H9 (cell line): ENCODE measurements at regions not wholly inside any gene's neighbourhood (a gene's known extent, or its start where the extent isn't known, plus 50 kb on each side); places are given as distances from the start of the nearest gene placed in this dataset.
"Not testable (repeated sequence)": the region's sequence is repeated elsewhere in the genome, so short reads cannot be mapped to it uniquely, and the experiment has no call there.

ENCODE experiments used
- DNase-seq: peaks from one replicate; pipeline ENCODE4 v3.0.0-alpha.2; 2017
- H2AFZ ChIP-seq: one replicate; pipeline ENCODE4 v1.6.1; 2013; ENCODE audit warnings: mild to moderate bottlenecking, low read length, control low read depth, moderate library complexity
- H2AK5ac ChIP-seq: 2 replicates; pipeline ENCODE4 v1.6.1; 2013; ENCODE audit warnings: low read length, control low read depth, mixed read lengths; ENCODE audit not compliant: insufficient read length
- H2BK120ac ChIP-seq: one replicate; pipeline ENCODE4 v1.6.1; 2013; ENCODE audit warnings: low read depth, mild to moderate bottlenecking, low read length, control low read depth, inconsistent platforms; ENCODE audit not compliant: poor library complexity, severe bottlenecking
- H2BK12ac ChIP-seq: 2 replicates; pipeline ENCODE4 v1.6.1; 2013; ENCODE audit warnings: low read length, control low read depth, mixed read lengths, low read depth; ENCODE audit not compliant: insufficient read length
- H2BK15ac ChIP-seq: 2 replicates; pipeline ENCODE4 v1.6.1; 2013; ENCODE audit warnings: low read depth, low read length, control low read depth
- H2BK20ac ChIP-seq: one replicate; pipeline ENCODE4 v1.6.1; 2013; ENCODE audit warnings: low read depth, mild to moderate bottlenecking, low read length, control low read depth, inconsistent platforms; ENCODE audit not compliant: poor library complexity, severe bottlenecking
- H2BK5ac ChIP-seq: 2 replicates; pipeline ENCODE4 v1.6.1; 2013; ENCODE audit warnings: low read length, control low read depth, mixed read lengths; ENCODE audit not compliant: insufficient read length
- H3K14ac ChIP-seq: 2 replicates; pipeline ENCODE4 v1.6.1; 2013; ENCODE audit warnings: low read length, control low read depth; ENCODE audit not compliant: insufficient read depth
- H3K18ac ChIP-seq: 2 replicates; pipeline ENCODE4 v1.6.1; 2013; ENCODE audit warnings: low read depth, mild to moderate bottlenecking, mixed read lengths, low read length, control low read depth; ENCODE audit not compliant: insufficient read length
- H3K23ac ChIP-seq: 2 replicates; pipeline ENCODE4 v1.6.1; 2013; ENCODE audit warnings: low read length, control low read depth, mixed read lengths, low read depth; ENCODE audit not compliant: insufficient read length
- H3K23me2 ChIP-seq: 2 replicates; pipeline ENCODE4 v1.6.1; 2013; ENCODE audit warnings: low read depth, mild to moderate bottlenecking, mixed read lengths, low read length, control low read depth; ENCODE audit not compliant: insufficient read length, poor library complexity, severe bottlenecking
- H3K27ac ChIP-seq: 2 replicates; pipeline ENCODE4 v1.5.1; 2013; ENCODE audit warnings: low read length, control low read depth, mixed read lengths, low read depth; ENCODE audit not compliant: insufficient read length
- H3K27me3 ChIP-seq: 2 replicates; pipeline ENCODE4 v1.6.1; 2013; ENCODE audit warnings: low read length, control low read depth, inconsistent platforms; ENCODE audit not compliant: insufficient read depth
- H3K4ac ChIP-seq: 2 replicates; pipeline ENCODE4 v1.6.1; 2013; ENCODE audit warnings: low read depth, mild to moderate bottlenecking, control low read depth, inconsistent platforms, low read length, moderate library complexity
- H3K4me1 ChIP-seq: 2 replicates; pipeline ENCODE4 v1.6.1; 2013; ENCODE audit warnings: low read length, control low read depth, inconsistent platforms; ENCODE audit not compliant: insufficient read depth
- H3K4me2 ChIP-seq: 2 replicates; pipeline ENCODE4 v1.6.1; 2013; ENCODE audit warnings: low read length, control low read depth, mixed read lengths; ENCODE audit not compliant: insufficient read length, insufficient read depth
- H3K56ac ChIP-seq: 2 replicates; pipeline ENCODE4 v1.6.1; 2013; ENCODE audit warnings: low read depth, mild to moderate bottlenecking, mixed read lengths, low read length, control low read depth; ENCODE audit not compliant: insufficient read length
- H3K79me1 ChIP-seq: 2 replicates; pipeline ENCODE4 v1.6.1; 2013; ENCODE audit warnings: low read depth, mild to moderate bottlenecking, moderate library complexity, low read length, control low read depth, inconsistent platforms; ENCODE audit not compliant: insufficient read depth, poor library complexity, severe bottlenecking
- H3K79me2 ChIP-seq: 2 replicates; pipeline ENCODE4 v1.6.1; 2013; ENCODE audit warnings: low read length, control low read depth, inconsistent platforms; ENCODE audit not compliant: insufficient read depth
- H3K9ac ChIP-seq: 2 replicates; pipeline ENCODE4 v1.6.1; 2013; ENCODE audit warnings: low read length, control low read depth, mixed read lengths; ENCODE audit not compliant: insufficient read length; ENCODE audit errors: extremely low read depth
- H3K9me3 ChIP-seq: one replicate; pipeline ENCODE4 v1.6.1; 2013; ENCODE audit warnings: low read depth, low read length, inconsistent platforms; ENCODE audit not compliant: control insufficient read depth
- H3T11ph ChIP-seq: one replicate; pipeline ENCODE4 v1.6.1; 2013; ENCODE audit warnings: mild to moderate bottlenecking, low read length, control low read depth, inconsistent platforms
- H4K20me1 ChIP-seq: one replicate; pipeline ENCODE4 v1.6.1; 2013; ENCODE audit not compliant: control insufficient read depth, insufficient read length, insufficient read depth
- H4K5ac ChIP-seq: 2 replicates; pipeline ENCODE4 v1.6.1; 2013; ENCODE audit warnings: low read depth, mild to moderate bottlenecking, mixed read lengths, low read length, control low read depth; ENCODE audit not compliant: insufficient read length
- H4K8ac ChIP-seq: replicated peaks from 2 replicates; pipeline ENCODE4 v1.6.1; 2013; ENCODE audit warnings: low read length, control low read depth, mixed read lengths, low read depth; ENCODE audit not compliant: insufficient read length
- H4K91ac ChIP-seq: 2 replicates; pipeline ENCODE4 v1.6.1; 2013; ENCODE audit warnings: low read depth, mild to moderate bottlenecking, moderate library complexity, mixed read lengths, low read length, control low read depth; ENCODE audit not compliant: insufficient read length
- H3K27ac Mint-ChIP-seq, 3 experiments: 2 replicates in 2 of 3; 3 replicates in 1 of 3; pipeline ENCODE4 v1.8.0; 2020 to 2021; ENCODE audit warnings: mixed read lengths in 3 of 3, mild to moderate bottlenecking in 1 of 3, moderate library complexity in 1 of 3
- H3K27me3 Mint-ChIP-seq: 2 replicates; pipeline ENCODE4 v1.8.0; 2021; ENCODE audit warnings: low read depth, mild to moderate bottlenecking, moderate library complexity, mixed read lengths
- H3K36me3 Mint-ChIP-seq, 3 experiments: 2 replicates in 2 of 3; 3 replicates in 1 of 3; pipeline ENCODE4 v1.8.0; 2020 to 2021; ENCODE audit warnings: low read depth in 3 of 3, mixed read lengths in 3 of 3; ENCODE audit not compliant: insufficient read depth in 1 of 3
- H3K4me1 Mint-ChIP-seq, 2 experiments: 2 replicates each; pipeline ENCODE4 v1.8.0; 2020; ENCODE audit warnings: mixed read lengths in 2 of 2
- H3K4me3 Mint-ChIP-seq, 2 experiments: 2 replicates in 1 of 2; 3 replicates in 1 of 2; pipeline ENCODE4 v1.8.0; 2020 to 2021; ENCODE audit warnings: mild to moderate bottlenecking in 2 of 2, mixed read lengths in 2 of 2, moderate library complexity in 1 of 2
- H3K9me3 Mint-ChIP-seq, 2 experiments: 2 replicates in 1 of 2; 3 replicates in 1 of 2; pipeline ENCODE4 v1.8.0; 2020; ENCODE audit warnings: mild to moderate bottlenecking in 2 of 2, mixed read lengths in 2 of 2, moderate library complexity in 1 of 2
- CTCF ChIP-seq: fragments of 200-600 bp; sonication (generic); conservative IDR thresholded peaks from 3 replicates; pipeline ENCODE4 v1.8.0; 2021; ENCODE audit warnings: antibody characterized with exemption, mild to moderate bottlenecking
- WGBS: extraction: QIAGEN DNeasy Blood & Tissue Kit; methylation state at CpG from one replicate; pipeline ENCODE4 v1.1.7; 2013; ENCODE audit warnings: missing lambda C conversion rate, low lambda C conversion rate, mixed read lengths; ENCODE audit not compliant: insufficient read length; ENCODE audit errors: extremely low coverage; 5-methylcytosine and 5-hydroxymethylcytosine counted together

- Mint-ChIP-seq H3K4me1 (peaks cover 6 to 7% of the 10 kb centered on the region in 2 experiments), H3K27me3 (no peaks in the 10 kb centered on the region), H3K4me3 (no peak overlapping the region), H3K27ac (no peak overlapping the region), H3K9me3 (no peaks in the 10 kb centered on the region), H3K36me3 (no peaks in the 10 kb centered on the region)
- H3K23ac ChIP-seq: no peak overlapping the region
- H3K9ac ChIP-seq: no peak overlapping the region
- H3K18ac ChIP-seq: no peak overlapping the region
- no peak overlapping the region for H3K14ac ChIP-seq
- no CpG with 5 or more reads among the region's 3 CpGs for WGBS
- TF ChIP-seq CTCF: no peak
- DNase-seq: no peak
- H4K5ac ChIP-seq: no peak overlapping the region
- no peaks in the 10 kb centered on the region for H3K23me2 ChIP-seq
- H2BK15ac ChIP-seq: no peak overlapping the region
- no peaks in the 10 kb centered on the region for H3K4me1 ChIP-seq
- no peak overlapping the region for H3K27ac ChIP-seq
- H3K4ac ChIP-seq: no peak overlapping the region
- no peak overlapping the region for H2AK5ac ChIP-seq
- no peak overlapping the region for H2AFZ ChIP-seq
- H2BK20ac ChIP-seq: no peak overlapping the region
- H3T11ph ChIP-seq: no peak overlapping the region
- no peak overlapping the region for H4K91ac ChIP-seq
- H3K9me3 ChIP-seq: no peaks in the 10 kb centered on the region
- no peaks in the 10 kb centered on the region for H4K20me1 ChIP-seq
- H2BK5ac ChIP-seq: no peak overlapping the region
- no peak overlapping the region for H3K4me2 ChIP-seq
- no peak overlapping the region for H3K56ac ChIP-seq
- H3K79me2 ChIP-seq: no peaks in the 10 kb centered on the region
- no peaks in the 10 kb centered on the region for H3K27me3 ChIP-seq
- no peak overlapping the region for H2BK120ac ChIP-seq
- H3K79me1 ChIP-seq: no peaks in the 10 kb centered on the region
- no peak overlapping the region for H4K8ac ChIP-seq
- H2BK12ac ChIP-seq: no peak overlapping the region
These were observed 118.2 kb downstream of the ZNF22 start for GRCh38 chr10:45118929-45119328.

- H3K4me3 Mint-ChIP-seq, H3K23ac ChIP-seq, H4K91ac ChIP-seq, H3K4me1 Mint-ChIP-seq, H2BK15ac ChIP-seq, H3K23me2 ChIP-seq, H3K4ac ChIP-seq, H3K27me3 Mint-ChIP-seq, H3T11ph ChIP-seq, H2BK12ac ChIP-seq, H2AK5ac ChIP-seq, H3K9ac ChIP-seq, H2BK20ac ChIP-seq, H3K27ac ChIP-seq, H4K20me1 ChIP-seq, H3K56ac ChIP-seq, H3K4me2 ChIP-seq, H4K5ac ChIP-seq, H3K18ac ChIP-seq, H2BK5ac ChIP-seq, DNase-seq, H3K36me3 Mint-ChIP-seq, H4K8ac ChIP-seq, H3K4me1 ChIP-seq, H3K27me3 ChIP-seq, H3K79me2 ChIP-seq, H3K14ac ChIP-seq, H2BK120ac ChIP-seq, H3K9me3 ChIP-seq, H3K27ac Mint-ChIP-seq, H3K79me1 ChIP-seq, H2AFZ ChIP-seq, H3K9me3 Mint-ChIP-seq: not testable (repeated sequence)
- no CpG with 5 or more reads among the region's 7 CpGs for WGBS
These were observed 121.6 kb downstream of the ZNF22 start for GRCh38 chr10:45122180-45122860.
